ENCODE measurements at regions not wholly inside any gene's neighbourhood (a gene's known extent, or its start where the extent isn't known, plus 50 kb on each side); places are given as distances from the start of the nearest gene placed in this dataset.

- TF ChIP-seq FOS (IDR thresholded peaks at IDR 0.05; ENCODE audit: borderline replicate concordance, insufficient read depth, low read length): no peak
- TF ChIP-seq MYC (IDR thresholded peaks at IDR 0.05; ENCODE audit: low read depth, low read length): no peak
- TF ChIP-seq MAX (IDR thresholded peaks at IDR 0.05; ENCODE audit: insufficient read depth, insufficient read length): no peak
- no peak for TF ChIP-seq JUN (IDR thresholded peaks at IDR 0.05; ENCODE audit: borderline replicate concordance, insufficient read depth, insufficient read length, low read depth)
- BruUV-seq (replicated peaks): no TSS peak
- FAIRE-seq: no peak
- CTCF ChIA-PET: no interaction called here
- H3K27ac ChIP-seq (ENCODE audit: insufficient read depth, low read depth, low read length): no peak overlapping the region
- no peaks in the 10 kb centered on the region for H3K4me1 ChIP-seq (ENCODE audit: control insufficient read depth, extremely low read depth, insufficient read depth, low read length)
- no peak overlapping the region for H3K4me3 ChIP-seq (replicated peaks in 1 of 3; ENCODE audit: insufficient read depth in 1 of 3, low read depth in 1 of 3, low read length in 3 of 3)
- H3K36me3 ChIP-seq (ENCODE audit: control insufficient read depth in 2 of 2, extremely low read depth in 1 of 2, insufficient read depth in 2 of 2, low read length in 2 of 2): no peaks in the 10 kb centered on the region
- no peaks in the 10 kb centered on the region for H3K27me3 ChIP-seq (ENCODE audit: control insufficient read depth in 2 of 2, insufficient read depth in 2 of 2, low read length in 2 of 2)
- no peak overlapping the region for H2AFZ ChIP-seq (ENCODE audit: low read depth, low read length)
- H3K9me1 ChIP-seq (replicated peaks; ENCODE audit: control insufficient read depth, extremely low read depth, insufficient read depth, low read length): no peaks in the 10 kb centered on the region
- H3K9me3 ChIP-seq (replicated peaks; ENCODE audit: control insufficient read depth, insufficient read depth, low read length): no peaks in the 10 kb centered on the region
- POLR2A ChIA-PET: no interaction called here
- H4K20me1 ChIP-seq (replicated peaks; ENCODE audit: control insufficient read depth, extremely low read depth, insufficient read depth, low read length): no peaks in the 10 kb centered on the region
- intact Hi-C loops (cut with micrococcal nuclease) (no loop called here), dilution Hi-C loops (cut with MboI; ENCODE audit: extremely low pct_ligation_motif_present, low sequenced_read_pairs) (no loop called here)
- DNase-seq (ENCODE audit: low read depth, low spot score): no peak
- no peak overlapping the region for H3K4me2 ChIP-seq (ENCODE audit: insufficient read depth, low read length)
- H3K79me2 ChIP-seq (ENCODE audit: control insufficient read depth, insufficient read depth, low read length): no peaks in the 10 kb centered on the region
- H3K9ac ChIP-seq (replicated peaks; ENCODE audit: extremely low read depth, insufficient read depth, low read length): no peak overlapping the region
Measured at GRCh38 chr21:23887725-23888306, 1719.5 kb downstream of the MRPL39 start.

GRCh38 chr21:23886828-23887724, 1720.2 kb downstream of the MRPL39 start:
- intact Hi-C loops (cut with micrococcal nuclease): no loop called here
- Histone ChIP-seq H3K4me1 (ENCODE audit: control insufficient read depth, extremely low read depth, insufficient read depth, low read length) (no peaks in the 10 kb centered on the region), H3K9me3 (replicated peaks; ENCODE audit: control insufficient read depth, insufficient read depth, low read length) (no peaks in the 10 kb centered on the region), H3K4me3 (replicated peaks in 1 of 3; ENCODE audit: insufficient read depth in 1 of 3, low read depth in 1 of 3, low read length in 3 of 3) (no peak overlapping the region), H3K9me1 (replicated peaks; ENCODE audit: control insufficient read depth, extremely low read depth, insufficient read depth, low read length) (no peaks in the 10 kb centered on the region), H3K79me2 (ENCODE audit: control insufficient read depth, insufficient read depth, low read length) (no peaks in the 10 kb centered on the region), H3K27ac (ENCODE audit: insufficient read depth, low read depth, low read length) (no peak overlapping the region), H3K27me3 (ENCODE audit: control insufficient read depth in 2 of 2, insufficient read depth in 2 of 2, low read length in 2 of 2) (no peaks in the 10 kb centered on the region), H3K36me3 (ENCODE audit: control insufficient read depth in 2 of 2, extremely low read depth in 1 of 2, insufficient read depth in 2 of 2, low read length in 2 of 2) (no peaks in the 10 kb centered on the region), H2AFZ (ENCODE audit: low read depth, low read length) (no peak overlapping the region), H4K20me1 (replicated peaks; ENCODE audit: control insufficient read depth, extremely low read depth, insufficient read depth, low read length) (no peaks in the 10 kb centered on the region), H3K4me2 (ENCODE audit: insufficient read depth, low read length) (no peak overlapping the region), H3K9ac (replicated peaks; ENCODE audit: extremely low read depth, insufficient read depth, low read length) (no peak overlapping the region)
- dilution Hi-C loops (cut with MboI; ENCODE audit: extremely low pct_ligation_motif_present, low sequenced_read_pairs): no loop called here
- FAIRE-seq (no peak), DNase-seq (ENCODE audit: low read depth, low spot score) (no peak)
- TF ChIP-seq EZH2 (IDR thresholded peaks at IDR 0.05; ENCODE audit: borderline replicate concordance, low read depth, low read length, severe bottlenecking) (no peak), FOS (IDR thresholded peaks at IDR 0.05; ENCODE audit: borderline replicate concordance, insufficient read depth, low read length) (no peak), JUN (IDR thresholded peaks at IDR 0.05; ENCODE audit: borderline replicate concordance, insufficient read depth, insufficient read length, low read depth) (no peak), MYC (IDR thresholded peaks at IDR 0.05; ENCODE audit: low read depth, low read length) (no peak), MAX (IDR thresholded peaks at IDR 0.05; ENCODE audit: insufficient read depth, insufficient read length) (no peak), POLR2A (IDR thresholded peaks at IDR 0.05; ENCODE audit: low read depth, low read length) (no peak), CTCF (IDR thresholded peaks at IDR 0.05; ENCODE audit: extremely low read depth in 1 of 2, insufficient read depth in 1 of 2, low read depth in 1 of 2, low read length in 2 of 2) (no peak), POLR2AphosphoS5 (IDR thresholded peaks at IDR 0.05; ENCODE audit: insufficient read depth, low read depth, low read length) (no peak), GATA2 (IDR thresholded peaks at IDR 0.05; ENCODE audit: insufficient read depth, insufficient read length, low read depth, low read length) (no peak)
- no TSS peak for BruUV-seq (replicated peaks)
- ChIA-PET CTCF (no interaction called here), POLR2A (no interaction called here)

Measured in endothelial cell of umbilical vein (primary cell).